BLaER1 treated with 17β-estradiol and CSF1 and Interleukin-3, amounts not matched to agents 10 nM and 100 nM (cell line): ENCODE measurements at regions not wholly inside any gene's neighbourhood (a gene's known extent, or its start where the extent isn't known, plus 50 kb on each side); places are given as distances from the start of the nearest gene placed in this dataset.
A peak's percentile ranks its signal among the peaks of the same experiment; 100 is the strongest.

Experiments used
- H3K27ac ChIP-seq, 11 experiments: shearing (Covaris generic); formaldehyde crosslinking; 2 replicates each; pipeline ENCODE4 v1.8.1; 2022
- H3K27me3 ChIP-seq, 11 experiments: shearing (Covaris generic); formaldehyde crosslinking; 2 replicates each; pipeline ENCODE4 v1.8.1; 2022
- H3K36me3 ChIP-seq, 11 experiments: shearing (Covaris generic); formaldehyde crosslinking; 2 replicates each; pipeline ENCODE4 v1.8.1; 2022
- H3K4me1 ChIP-seq, 10 experiments: shearing (Covaris generic); formaldehyde crosslinking; 2 replicates each; pipeline ENCODE4 v1.8.1; 2022
- H3K4me2 ChIP-seq, 11 experiments: shearing (Covaris generic); formaldehyde crosslinking; 2 replicates each; pipeline ENCODE4 v1.8.1; 2022
- H3K4me3 ChIP-seq, 10 experiments: shearing (Covaris generic); formaldehyde crosslinking; 2 replicates each; pipeline ENCODE4 v1.8.1; 2022
- H3K9ac ChIP-seq, 11 experiments: shearing (Covaris generic); formaldehyde crosslinking; 2 replicates each; pipeline ENCODE4 v1.8.1; 2022
- H3K9me3 ChIP-seq, 11 experiments: shearing (Covaris generic); formaldehyde crosslinking; replicated peaks in 1 of 11; 2 replicates each; pipeline ENCODE4 v1.8.1; 2022
- H4K20me1 ChIP-seq, 11 experiments: shearing (Covaris generic); formaldehyde crosslinking; 2 replicates each; pipeline ENCODE4 v1.8.1; 2022
- Cebpa-rat ChIP-seq, 11 experiments: shearing (Covaris generic); IDR thresholded peaks; 2 replicates each; pipeline ENCODE4 v1.8.1; 2022

DNA sequence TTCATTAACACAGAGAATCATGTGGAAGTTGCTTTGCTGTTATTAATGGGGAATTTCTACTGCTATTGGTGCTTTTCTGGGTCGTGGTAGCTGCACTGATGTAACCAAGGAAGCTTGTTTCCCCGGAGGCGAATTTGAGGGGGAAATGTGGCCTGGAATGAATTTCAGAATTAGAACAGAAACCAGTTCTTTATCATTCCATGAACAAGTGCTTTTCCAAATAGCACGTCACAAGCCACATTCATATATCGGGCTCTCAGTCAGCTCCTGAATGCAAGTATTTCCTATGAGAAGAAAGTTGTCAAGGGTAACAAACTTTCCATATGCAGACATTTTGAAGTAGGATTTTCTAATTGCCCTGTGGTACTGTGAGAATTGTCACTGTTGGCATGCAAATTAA is 1353.2 kb downstream of the AACS start:
- Histone ChIP-seq H3K9me3 (no peaks in the 10 kb centered on the region), H3K27ac (no peak overlapping the region), H3K9ac (no peak overlapping the region), H3K27me3 (no peaks in the 10 kb centered on the region), H4K20me1 (no peaks in the 10 kb centered on the region), H3K4me2 (no peak overlapping the region), H3K36me3 (no peaks in the 10 kb centered on the region), H3K4me3 (no peak overlapping the region), H3K4me1 (no peaks in the 10 kb centered on the region)
- TF ChIP-seq Cebpa-rat (IDR thresholded peaks at IDR 0.05): no peak

DNA sequence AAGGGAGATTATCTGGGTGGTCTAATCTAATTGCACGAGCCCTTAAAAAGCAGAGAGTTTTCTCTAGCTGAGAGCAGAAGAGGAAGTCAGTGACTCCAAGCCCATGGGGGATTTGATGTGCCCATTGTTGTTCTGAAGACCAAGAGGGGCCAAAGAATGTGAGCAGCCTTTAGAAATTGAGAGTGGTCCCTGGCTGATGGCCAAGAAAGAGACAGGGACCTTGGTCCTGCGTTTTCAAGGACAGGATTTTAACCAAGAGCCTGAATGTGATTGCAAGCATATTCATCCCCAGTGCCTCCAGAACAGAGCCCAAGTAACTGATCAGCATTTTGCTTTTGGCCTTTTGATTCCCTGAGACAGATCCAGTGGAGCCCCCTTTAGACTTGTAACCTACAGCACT is 1353.9 kb downstream of the AACS start:
- Histone ChIP-seq H3K9ac (no peak overlapping the region), H3K27me3 (no peaks in the 10 kb centered on the region), H3K4me3 (no peak overlapping the region), H3K36me3 (no peaks in the 10 kb centered on the region), H4K20me1 (no peaks in the 10 kb centered on the region), H3K4me1 (no peaks in the 10 kb centered on the region), H3K4me2 (no peak overlapping the region), H3K9me3 (no peaks in the 10 kb centered on the region), H3K27ac (no peak overlapping the region)
- no peak for TF ChIP-seq Cebpa-rat (IDR thresholded peaks at IDR 0.05)

- Histone ChIP-seq H3K4me1 (no peaks in the 10 kb centered on the region), H3K27ac (no peak overlapping the region), H3K27me3 (no peaks in the 10 kb centered on the region), H3K9ac (no peak overlapping the region), H3K9me3 (peaks cover 3 to 11% (median 8%) of the 10 kb centered on the region in 11 experiments; a peak in 19 of 22 replicates), H3K4me2 (no peak overlapping the region), H3K36me3 (no peaks in the 10 kb centered on the region), H4K20me1 (no peaks in the 10 kb centered on the region), H3K4me3 (no peak overlapping the region)
- TF ChIP-seq Cebpa-rat (IDR thresholded peaks at IDR 0.05): no peak
Measured at GRCh38 chr12:126424696-126425095, 1359.5 kb downstream of the AACS start.

DNA sequence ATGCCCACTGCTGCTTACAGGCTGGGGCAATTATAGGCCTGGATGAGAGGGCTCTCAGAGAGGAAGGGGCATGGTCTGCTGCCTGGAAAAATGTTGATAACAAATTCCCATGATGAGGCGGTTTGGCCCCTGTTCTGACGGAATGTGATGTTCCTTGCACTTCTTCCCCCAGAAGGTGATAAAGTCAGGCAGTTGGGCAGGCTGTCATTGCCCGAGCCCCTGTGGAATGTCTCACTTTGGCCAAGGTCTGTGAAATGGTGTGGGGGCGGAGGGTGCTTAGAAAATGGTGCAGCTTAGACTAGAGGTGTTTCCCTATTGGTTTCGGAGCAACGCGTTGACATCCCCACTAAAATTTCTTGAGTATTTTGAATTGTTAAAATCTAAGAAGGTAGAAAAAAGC is 1360.0 kb downstream of the AACS start:
- TF ChIP-seq Cebpa-rat (IDR thresholded peaks at IDR 0.05): no peak
- Histone ChIP-seq H3K4me2 (no peak overlapping the region), H3K27ac (no peak overlapping the region), H3K4me3 (no peak overlapping the region), H3K4me1 (no peaks in the 10 kb centered on the region), H3K9ac (no peak overlapping the region), H3K9me3 (peaks cover 8 to 17% (median 10%) of the 10 kb centered on the region in 11 experiments; a peak in 19 of 22 replicates), H4K20me1 (no peaks in the 10 kb centered on the region), H3K27me3 (no peaks in the 10 kb centered on the region), H3K36me3 (no peaks in the 10 kb centered on the region)

DNA sequence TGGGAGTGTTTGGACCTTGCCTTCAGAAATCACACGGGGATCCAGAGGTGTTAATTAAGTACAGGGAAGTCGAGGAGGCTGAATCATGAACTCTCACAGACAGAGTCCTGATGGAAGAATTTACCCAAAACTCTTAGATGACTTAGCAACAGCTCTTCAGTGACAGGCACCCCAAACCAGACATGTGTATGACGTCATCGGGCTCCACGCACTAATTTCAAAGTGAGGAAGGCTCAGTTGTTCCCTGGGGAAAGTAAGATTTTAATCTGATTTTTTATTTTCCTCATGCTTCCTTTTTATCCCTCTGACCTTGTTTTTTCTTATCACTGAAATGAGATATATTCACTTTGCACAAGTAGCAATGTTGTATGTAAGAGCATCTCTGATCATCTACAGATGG is 1363.5 kb downstream of the AACS start:
- Histone ChIP-seq H3K9ac (no peak overlapping the region), H3K9me3 (peaks cover 8 to 18% (median 10%) of the 10 kb centered on the region in 11 experiments; a peak in 19 of 22 replicates), H3K4me1 (peaks cover 0 to 11% (median 0%) of the 10 kb centered on the region in 10 experiments; a peak in 5 of 20 replicates), H4K20me1 (no peaks in the 10 kb centered on the region), H3K27me3 (no peaks in the 10 kb centered on the region), H3K4me2 (no peak overlapping the region), H3K36me3 (no peaks in the 10 kb centered on the region), H3K4me3 (no peak overlapping the region), H3K27ac (no peak overlapping the region)
- TF ChIP-seq Cebpa-rat (IDR thresholded peaks at IDR 0.05): no peak

GRCh38 chr12:126430921-126431320 is 1365.7 kb downstream of the AACS start:
- no peak overlapping the region for H3K9ac ChIP-seq
- no peaks in the 10 kb centered on the region for H3K36me3 ChIP-seq
- no peaks in the 10 kb centered on the region for H4K20me1 ChIP-seq
- H3K4me2 ChIP-seq: no peak overlapping the region
- H3K4me3 ChIP-seq: no peak overlapping the region
- no peaks in the 10 kb centered on the region for H3K27me3 ChIP-seq
- peaks cover 0 to 24% (median 8%) of the 10 kb centered on the region in 10 experiments; a peak in 10 of 20 replicates for H3K4me1 ChIP-seq
- H3K27ac ChIP-seq: no peak overlapping the region
- peaks cover 8 to 23% (median 18%) of the 10 kb centered on the region in 11 experiments; a peak in 21 of 22 replicates for H3K9me3 ChIP-seq
- TF ChIP-seq Cebpa-rat (IDR thresholded peaks at IDR 0.05): no peak

- Histone ChIP-seq H3K4me2 (no peak overlapping the region; a peak in 1 of 22 replicates), H3K27me3 (no peaks in the 10 kb centered on the region), H3K27ac (no peak overlapping the region), H3K9me3 (peaks cover 8 to 23% (median 18%) of the 10 kb centered on the region in 11 experiments; a peak in 21 of 22 replicates), H3K9ac (no peak overlapping the region), H3K36me3 (no peaks in the 10 kb centered on the region), H3K4me1 (peaks cover 0 to 32% (median 16%) of the 10 kb centered on the region in 10 experiments; a peak in 17 of 20 replicates), H3K4me3 (no peak overlapping the region), H4K20me1 (no peaks in the 10 kb centered on the region)
- TF ChIP-seq Cebpa-rat (IDR thresholded peaks at IDR 0.05): no peak
Measured at GRCh38 chr12:126431767-126432166, 1366.5 kb downstream of the AACS start.

DNA sequence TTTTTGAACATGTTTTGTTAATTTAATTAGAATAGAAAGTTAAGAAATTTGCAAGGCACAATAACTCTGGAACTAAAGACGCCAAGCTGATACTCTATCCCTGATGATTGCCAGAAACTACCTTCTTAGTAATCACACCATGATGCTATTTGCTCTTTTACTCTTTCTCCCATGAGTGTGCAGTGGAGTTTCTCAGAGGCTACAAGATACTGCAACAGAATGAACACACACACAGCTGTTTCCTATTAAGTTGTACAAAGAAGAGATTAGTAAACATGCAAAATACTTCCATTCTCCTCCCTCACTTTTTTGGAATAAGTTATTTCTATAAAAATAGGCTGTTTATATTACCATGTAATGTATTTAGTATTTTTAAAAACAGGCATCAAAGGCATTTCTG is 1367.5 kb downstream of the AACS start:
- Histone ChIP-seq H3K36me3 (no peaks in the 10 kb centered on the region), H3K9ac (no peak overlapping the region), H3K27ac (no peak overlapping the region), H3K9me3 (peaks cover 8 to 23% (median 18%) of the 10 kb centered on the region in 11 experiments; a peak in 21 of 22 replicates), H3K4me2 (peak overlapping the region in 2 of 11 experiments; percentile 8 to 19; a peak in 2 of 22 replicates), H3K4me3 (no peak overlapping the region), H3K27me3 (no peaks in the 10 kb centered on the region), H3K4me1 (peaks cover 0 to 42% (median 23%) of the 10 kb centered on the region in 10 experiments; a peak in 17 of 20 replicates), H4K20me1 (no peaks in the 10 kb centered on the region)
- TF ChIP-seq Cebpa-rat (IDR thresholded peaks at IDR 0.05): no peak

DNA sequence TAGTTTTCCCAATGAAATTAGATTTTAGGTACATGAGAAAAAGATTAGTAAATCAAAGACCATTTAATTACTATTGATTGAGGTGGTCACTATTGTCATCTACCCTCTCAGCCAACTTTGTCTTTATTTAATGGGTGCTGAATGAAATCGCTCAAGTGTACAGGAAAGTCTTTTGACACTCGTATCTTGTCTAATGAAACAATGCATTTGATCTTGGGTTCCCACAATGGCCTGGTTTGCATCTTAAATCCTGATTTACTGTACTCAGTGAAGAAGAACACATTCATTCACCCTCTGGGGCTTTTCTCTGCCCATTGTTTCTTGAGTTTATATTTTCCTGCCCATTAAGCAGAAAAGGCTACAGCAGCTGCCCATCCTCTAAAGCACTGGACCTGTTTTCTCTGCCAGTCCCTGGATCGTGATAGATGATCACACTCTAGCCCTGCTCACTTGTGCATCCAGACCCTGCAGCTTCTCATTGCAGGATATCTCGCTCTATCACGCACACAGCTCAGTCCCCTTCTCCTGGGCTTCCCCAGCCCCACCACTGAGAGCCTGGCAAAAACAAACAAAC is 1369.3 kb downstream of the AACS start:
- peaks cover 0 to 18% (median 12%) of the 10 kb centered on the region in 11 experiments; a peak in 19 of 22 replicates for H3K9me3 ChIP-seq
- no peak overlapping the region; a peak in 1 of 22 replicates for H3K27ac ChIP-seq
- no peaks in the 10 kb centered on the region for H3K36me3 ChIP-seq
- no peak overlapping the region for H3K9ac ChIP-seq
- H3K4me2 ChIP-seq: peak overlapping the region in 6 of 11 experiments; percentile 13 to 40 (median 22); a peak in 7 of 22 replicates
- no peaks in the 10 kb centered on the region for H4K20me1 ChIP-seq
- H3K4me3 ChIP-seq: no peak overlapping the region
- H3K4me1 ChIP-seq: peaks cover 0 to 53% (median 25%) of the 10 kb centered on the region in 10 experiments; a peak in 17 of 20 replicates
- no peak for TF ChIP-seq Cebpa-rat (IDR thresholded peaks at IDR 0.05)
- H3K27me3 ChIP-seq: no peaks in the 10 kb centered on the region

DNA sequence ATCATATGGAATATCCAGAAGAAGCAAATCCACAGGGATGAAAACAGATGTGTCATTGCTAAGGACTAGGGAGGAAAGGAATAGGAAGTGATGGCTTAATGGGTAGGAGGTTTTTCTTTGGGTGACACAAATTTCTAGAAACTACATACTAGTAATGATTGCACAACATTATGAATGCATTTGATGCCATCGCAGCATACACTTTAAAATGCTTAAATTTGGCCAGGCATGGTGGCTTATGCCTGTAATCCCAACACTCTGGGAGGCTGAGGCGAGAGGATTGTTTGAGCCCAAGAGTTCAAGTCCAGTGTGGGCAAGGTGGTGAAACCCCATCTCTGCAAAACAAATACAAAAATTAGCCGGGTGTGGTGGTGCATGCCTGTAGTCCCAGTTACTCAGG is 1370.8 kb downstream of the AACS start:
- peaks cover 0 to 53% (median 25%) of the 10 kb centered on the region in 10 experiments; a peak in 17 of 20 replicates for H3K4me1 ChIP-seq

More for the DNA sequence above, 1370.8 kb downstream of the AACS start:
- H3K27ac ChIP-seq: peak overlapping the region in 5 of 11 experiments; percentile 21 to 62 (median 55); a peak in 9 of 22 replicates
- H3K4me2 ChIP-seq: peak overlapping the region in 10 of 11 experiments; percentile 9 to 78 (median 64); a peak in 17 of 22 replicates
- H4K20me1 ChIP-seq: no peaks in the 10 kb centered on the region
- peaks cover 0 to 16% (median 9%) of the 10 kb centered on the region in 11 experiments; a peak in 11 of 22 replicates for H3K9me3 ChIP-seq
- H3K4me3 ChIP-seq: no peak overlapping the region
- H3K27me3 ChIP-seq: no peaks in the 10 kb centered on the region
- peak in 6 of 11 experiments; percentile 18 to 84 (median 59); a peak in 10 of 22 replicates for TF ChIP-seq Cebpa-rat (IDR thresholded peaks at IDR 0.05)
- no peak overlapping the region for H3K9ac ChIP-seq
- H3K36me3 ChIP-seq: no peaks in the 10 kb centered on the region
